EH (cell line): ENCODE measurements at regions not wholly inside any gene's neighbourhood (a gene's known extent, or its start where the extent isn't known, plus 50 kb on each side); places are given as distances from the start of the nearest gene placed in this dataset.

Experiments
- DNase-seq: peaks from one replicate; pipeline ENCODE4 v3.0.0-alpha.2; 2015; ENCODE audit warnings: low read depth

DNA sequence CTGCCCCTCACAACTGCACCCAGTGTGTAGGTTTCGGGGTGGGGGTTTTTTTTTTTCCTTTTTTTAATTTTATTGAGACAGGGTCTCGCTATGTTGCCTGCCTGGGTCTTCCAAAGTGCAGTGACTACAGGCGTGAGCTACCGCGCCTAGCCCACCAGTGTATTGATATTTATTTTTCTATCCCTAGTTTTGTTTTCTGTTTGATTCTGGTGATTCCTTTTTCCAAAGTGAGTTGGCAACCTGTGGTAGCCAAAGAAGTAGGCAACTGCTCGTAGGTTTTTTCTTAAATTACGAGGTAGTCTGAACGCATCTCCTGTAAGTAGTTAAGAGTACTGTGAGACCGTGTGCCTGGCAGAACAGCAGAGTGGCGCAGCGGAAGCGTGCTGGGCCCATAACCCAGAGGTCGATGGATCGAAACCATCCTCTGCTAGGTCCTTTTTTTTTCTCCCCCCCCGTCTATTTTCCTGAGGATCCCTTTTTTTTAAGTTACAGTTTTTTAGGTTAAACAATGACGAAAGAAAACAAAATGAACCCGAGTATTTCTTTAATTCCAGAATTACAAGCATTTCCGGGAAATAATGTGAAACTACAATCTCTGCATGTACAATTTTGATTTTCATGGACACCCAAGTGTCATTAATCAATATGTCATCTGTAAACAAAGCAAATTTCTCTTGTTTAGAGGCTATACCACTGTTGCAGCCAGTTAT lies 78.7 kb upstream of the BTN3A2 start:
- peak; percentile 74 for DNase-seq

DNA sequence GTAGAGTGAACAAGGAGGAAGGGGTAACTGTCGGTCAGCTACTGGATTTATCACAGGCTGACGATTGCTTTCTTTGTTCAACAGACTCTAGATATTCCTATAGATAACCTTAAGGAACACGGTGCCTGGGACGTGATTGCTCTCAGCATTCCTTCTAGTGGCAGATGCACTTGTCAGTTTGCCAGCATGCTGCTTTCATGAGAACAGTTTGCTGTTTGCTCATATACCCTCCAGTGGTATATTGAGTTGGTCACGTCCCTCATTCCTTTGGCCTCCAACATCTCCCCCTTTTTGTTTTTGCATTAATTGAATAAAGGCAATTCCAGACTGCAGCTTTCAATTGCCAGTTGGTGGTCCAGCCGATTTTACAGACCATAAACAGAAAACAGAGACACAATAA lies 76.8 kb upstream of the BTN3A2 start:
- no peak for DNase-seq

DNA sequence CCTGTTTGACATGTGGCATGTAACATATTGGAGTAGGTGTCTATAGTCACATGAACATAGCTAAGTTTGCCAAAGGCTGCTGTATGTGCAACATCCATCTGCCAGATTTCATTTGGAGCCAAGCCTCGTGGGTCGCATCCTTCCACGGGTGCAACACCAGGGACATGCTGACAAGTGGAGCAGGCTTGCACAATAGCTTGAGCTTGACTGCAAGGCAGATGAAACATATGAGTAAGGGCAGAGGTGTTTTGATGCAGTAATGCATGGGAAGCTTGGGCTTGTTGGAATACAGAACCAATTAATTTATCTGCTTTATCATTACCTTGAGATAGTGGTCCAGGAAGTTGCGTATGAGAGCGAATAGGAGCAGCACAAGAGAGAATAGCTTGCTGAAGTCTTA lies 74.1 kb upstream of the BTN3A2 start:
- no peak for DNase-seq

DNA sequence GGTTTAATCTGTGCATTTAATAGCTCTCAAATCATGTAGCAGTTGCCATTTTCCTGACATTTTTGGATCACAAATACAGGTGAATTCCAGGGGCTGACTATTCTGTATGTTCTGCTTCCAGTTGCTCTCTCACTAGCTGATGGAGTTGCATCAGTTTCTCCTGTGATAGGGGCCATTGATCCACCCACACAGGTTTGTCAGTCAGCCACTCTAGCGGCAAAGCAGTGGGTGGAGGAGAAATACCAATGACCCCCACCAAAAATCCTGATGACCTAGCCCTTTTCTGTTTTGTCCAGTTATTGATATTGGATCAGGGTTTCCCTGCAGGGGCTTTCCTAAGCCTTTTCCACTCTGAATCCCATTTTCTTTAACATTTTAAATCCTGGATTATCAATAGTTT lies 72.3 kb upstream of the BTN3A2 start:
- no peak for DNase-seq

DNA sequence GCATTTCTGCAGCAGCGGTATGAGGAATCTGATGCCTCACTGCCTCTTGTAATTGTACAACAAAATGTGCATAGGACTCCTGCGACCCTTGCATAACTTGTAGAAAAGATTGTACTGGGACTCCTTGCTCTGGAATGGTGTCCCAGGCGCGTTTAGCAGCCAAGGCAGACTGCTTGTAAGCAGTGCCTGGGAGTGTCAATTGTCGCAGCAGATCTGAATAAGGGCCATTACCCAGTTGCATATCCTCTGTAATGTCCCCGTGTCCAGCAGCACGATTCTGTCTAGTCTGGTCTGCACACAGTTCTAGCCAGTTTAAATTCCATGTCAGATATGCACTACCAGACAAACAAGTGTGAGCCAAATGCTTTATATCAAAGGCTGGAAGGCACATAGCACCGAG lies 70.7 kb upstream of the BTN3A2 start:
- no peak for DNase-seq

DNA sequence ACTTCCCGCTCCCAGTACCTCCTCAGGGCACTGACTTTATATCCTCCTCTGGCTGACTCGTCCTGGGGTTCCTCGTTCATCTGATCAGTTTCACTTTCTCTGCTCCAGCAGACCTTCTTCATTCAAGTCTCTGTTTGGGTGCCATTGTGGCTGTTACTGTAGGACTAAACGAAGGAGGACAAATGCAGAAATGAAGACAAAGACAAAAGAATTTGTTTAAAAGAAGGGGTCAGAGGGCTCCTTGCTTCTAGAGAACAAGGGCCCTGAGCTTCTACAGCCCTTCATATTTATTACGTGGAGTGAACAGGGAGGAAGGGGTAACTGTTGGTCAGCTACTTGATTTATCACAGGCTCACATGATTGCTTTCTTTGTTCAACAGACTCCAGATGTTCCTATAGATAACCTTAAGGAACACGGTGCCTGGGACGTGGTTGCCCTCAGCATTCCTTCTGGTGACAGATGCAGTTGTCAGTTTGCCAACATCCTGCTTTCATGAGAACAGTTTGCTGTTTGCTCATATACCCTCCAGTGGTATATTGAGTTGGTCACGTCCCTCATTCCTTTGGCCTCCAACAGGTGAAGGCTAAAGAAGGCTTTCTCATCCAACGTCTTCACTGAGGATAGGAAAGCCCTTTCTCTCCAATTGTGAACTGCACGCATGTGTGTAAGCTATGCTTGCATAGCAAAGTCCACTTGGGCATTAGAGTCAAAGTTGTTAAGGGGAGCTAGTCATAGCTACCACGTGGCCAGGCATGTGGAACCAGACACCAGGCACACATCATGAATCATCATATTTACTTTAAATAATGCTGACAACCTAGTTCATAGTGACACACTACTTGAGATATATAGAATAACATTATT lies 69.1 kb upstream of the BTN3A2 start:
- DNase-seq: peak; percentile 82

DNA sequence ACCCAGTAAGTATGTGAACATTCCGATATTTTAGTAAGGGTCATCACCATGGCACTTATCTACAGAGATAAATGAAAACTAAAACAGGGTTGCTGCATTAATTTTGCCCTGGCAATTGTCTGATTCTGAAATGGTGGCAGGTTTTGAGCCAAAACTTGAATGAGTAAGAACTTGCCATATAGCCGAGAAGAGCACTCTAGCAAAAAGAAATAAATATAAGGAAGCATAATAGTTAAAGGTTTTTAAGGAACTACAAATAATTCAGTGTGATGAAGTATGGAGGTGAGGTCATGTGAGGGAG lies 68.5 kb upstream of the BTN3A2 start:
- DNase-seq: no peak

DNA sequence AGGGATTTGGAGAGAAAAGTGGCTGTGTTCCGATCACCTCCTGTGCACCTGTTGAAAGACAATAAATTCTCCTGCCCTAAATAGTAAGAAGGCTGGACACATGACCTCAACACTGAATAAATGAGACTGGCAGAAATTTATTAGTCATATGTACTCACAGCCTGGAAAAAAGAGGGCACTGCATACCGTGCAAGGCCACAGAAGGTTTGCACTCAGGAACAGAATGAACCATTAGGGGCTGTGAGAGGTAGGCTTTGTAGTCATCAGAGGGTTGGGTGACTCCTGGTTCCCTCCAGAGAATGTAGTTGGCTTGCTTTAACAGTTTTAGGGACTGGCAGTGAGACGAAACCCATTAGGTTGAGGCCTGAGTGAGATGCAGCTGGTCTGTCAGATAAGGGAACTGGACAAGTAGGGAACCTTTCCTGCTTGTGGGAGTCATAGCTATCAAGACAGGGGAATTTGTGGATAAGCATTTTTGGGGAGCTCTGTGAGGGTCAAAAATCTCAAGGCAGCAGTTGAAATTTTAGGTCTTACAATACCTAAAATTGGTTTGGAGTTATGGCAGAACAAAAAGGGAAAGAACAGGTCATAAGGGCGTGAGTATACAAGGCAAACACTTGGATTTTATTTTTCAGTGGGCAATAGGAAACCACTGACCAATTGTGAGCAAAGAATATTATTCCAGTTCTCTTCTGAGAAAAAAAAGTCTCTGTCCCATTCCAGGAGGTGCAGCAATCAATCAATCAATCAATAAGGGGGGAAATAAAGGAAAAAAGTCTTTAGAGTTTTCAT lies 67.9 kb upstream of the BTN3A2 start:
- peak; percentile 38 for DNase-seq

DNA sequence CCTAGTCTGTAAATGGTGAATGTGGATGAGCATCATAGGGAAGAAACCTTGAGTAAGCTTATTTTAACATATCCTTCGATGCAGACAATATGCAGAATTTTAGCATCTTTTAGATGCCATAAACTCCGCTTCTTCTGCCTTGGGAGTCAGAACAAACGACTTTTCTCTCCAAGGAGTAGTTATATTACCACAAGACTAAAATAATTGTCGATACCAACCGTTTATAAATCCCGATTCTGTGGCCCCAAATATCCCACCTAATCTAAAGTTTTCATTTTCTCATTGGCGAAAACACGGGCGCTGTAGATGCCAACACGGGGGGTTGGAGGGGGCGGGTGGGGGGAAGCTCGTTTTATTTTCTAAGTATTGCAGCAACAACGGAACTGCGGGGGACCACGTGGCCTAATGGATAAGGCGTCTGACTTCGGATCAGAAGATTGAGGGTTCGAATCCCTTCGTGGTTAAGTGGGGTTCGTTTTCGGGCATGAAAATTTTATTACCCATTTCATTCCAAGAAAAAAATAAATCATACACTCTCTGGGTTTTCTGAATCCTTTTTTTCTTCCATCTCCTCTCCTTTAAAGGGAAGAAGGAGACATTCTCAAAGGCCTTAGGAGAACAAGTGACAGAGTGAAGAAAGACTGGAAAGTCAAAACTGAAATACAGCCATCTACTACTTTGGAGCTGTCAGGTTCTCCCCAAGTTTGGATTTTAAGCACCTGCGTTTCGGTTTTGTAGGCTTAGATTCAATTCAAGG lies 65.5 kb upstream of the BTN3A2 start:
- DNase-seq: peak; percentile 9

DNA sequence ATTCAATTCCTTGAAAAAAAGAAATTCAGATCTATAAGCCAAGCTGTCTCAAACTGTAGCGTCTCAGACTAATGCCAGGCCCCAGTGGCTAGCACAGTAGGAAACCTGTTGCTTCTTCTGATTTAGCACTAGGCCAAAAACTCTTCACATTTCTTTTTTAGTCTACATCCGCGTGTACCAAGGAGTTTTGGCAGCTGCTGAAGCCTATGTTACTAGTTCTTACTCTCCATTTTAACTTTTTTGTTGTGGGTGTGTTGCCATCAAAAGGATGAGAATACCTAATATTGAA lies 65.0 kb upstream of the BTN3A2 start:
- DNase-seq: no peak

DNA sequence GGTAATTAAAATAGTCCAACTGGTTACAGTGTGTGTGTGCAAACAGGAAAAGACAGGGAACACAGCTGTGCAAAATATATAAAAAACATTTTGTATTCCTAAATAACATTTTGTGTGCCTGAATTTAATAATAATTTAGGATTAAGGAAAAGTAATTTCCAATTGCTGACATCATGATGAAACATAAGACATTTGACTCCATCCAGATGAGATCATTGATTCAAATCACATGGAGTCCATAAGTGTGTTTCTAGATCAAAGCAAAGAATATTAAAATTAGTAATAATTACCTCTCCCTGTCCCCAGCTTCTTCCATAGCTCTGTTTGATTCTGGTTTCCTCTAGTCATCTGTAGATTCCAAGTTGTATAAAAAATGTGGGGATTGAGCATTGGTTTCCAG lies 64.6 kb upstream of the BTN3A2 start:
- DNase-seq: no peak

DNA sequence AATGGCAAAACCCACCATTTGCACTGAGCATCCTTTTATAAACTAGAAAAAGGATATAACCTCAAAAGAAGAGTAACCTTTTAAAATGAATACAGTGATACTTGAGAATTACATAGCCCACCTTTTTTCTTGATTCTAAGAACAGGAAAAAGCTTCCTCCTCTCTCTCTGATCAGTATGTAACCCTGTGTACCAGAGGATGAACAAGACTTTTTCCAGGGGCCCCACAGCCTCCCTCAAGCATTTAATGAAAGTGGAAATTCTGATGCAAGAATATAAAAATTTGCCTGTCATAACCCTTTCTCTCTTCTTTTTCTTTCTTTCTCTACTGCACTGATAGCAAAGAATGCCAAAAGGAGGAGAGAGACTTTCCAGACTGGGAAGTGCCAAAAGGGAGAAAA lies 64.2 kb upstream of the BTN3A2 start:
- DNase-seq: no peak

DNA sequence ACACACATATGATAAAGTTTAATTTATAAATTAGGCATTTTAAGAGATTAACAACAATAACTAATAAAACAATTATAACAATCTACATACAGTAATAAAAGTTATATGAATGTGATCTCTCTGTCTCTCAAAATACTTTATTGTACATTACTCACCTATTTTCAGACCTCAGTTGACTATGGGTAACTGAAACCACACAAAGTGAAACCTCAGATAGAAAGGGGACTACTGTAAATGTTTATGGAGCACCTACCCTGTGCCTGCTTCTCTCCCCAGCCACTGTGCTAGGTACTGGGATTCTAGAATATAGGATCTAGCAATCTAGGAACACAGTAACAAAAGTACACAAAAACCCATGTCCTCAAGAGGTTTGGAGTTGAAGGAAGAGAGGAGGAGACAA lies 63.4 kb upstream of the BTN3A2 start:
- no peak for DNase-seq

DNA sequence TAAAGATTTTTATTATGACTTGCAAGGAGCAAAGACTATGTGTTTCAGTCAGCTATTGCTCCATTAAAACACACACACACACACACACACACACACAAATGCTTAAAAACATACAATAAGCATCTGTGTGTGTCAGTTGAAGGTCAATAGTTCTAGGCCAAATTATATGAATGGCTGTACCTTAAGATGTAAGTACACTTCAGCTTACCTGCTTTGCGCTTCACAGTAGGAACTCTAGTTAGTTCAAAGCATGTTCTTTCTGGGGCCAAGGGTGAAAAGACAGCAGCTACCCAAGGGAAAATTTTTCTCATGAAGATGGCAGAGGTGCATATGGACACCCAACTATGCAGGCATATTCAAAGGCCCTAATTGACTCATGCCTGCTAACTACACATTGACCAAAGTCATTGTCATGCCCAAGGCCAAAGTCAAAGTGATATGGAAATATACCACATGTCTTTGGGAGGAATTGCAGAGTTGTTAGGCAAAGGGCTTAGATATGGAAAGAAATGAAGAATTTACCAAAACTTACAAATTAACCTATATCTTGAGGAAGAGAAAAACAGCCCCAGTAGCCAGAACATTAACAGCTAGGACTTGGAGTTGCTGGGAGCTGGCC lies 61.9 kb upstream of the BTN3A2 start:
- no peak for DNase-seq

DNA sequence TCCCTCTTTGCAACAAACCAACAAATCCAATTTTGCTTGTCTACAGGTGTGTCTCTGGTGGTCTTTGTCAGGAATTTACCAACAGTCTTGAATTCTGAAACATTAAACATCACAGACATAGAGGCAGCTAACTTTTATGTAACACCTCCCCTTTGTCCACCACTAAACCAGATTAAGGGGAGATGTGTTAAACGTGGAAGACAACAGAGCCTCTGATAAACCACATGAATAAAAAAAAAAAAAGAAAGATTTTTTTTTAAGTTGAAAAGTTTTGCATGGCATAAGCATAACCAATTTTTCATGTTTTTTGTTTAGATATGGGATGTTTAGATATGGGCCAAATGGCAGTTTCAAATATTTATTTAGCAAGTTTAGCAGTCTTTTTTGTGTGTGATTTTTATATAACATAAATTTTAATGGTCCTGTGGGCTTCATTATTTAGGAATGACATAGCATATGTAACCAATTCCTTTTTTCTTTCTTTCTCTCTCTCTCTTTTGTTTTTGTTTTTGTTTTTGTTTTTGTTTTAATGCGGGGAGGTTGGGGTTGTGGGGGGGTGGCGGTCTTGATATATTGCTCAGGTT lies 60.7 kb upstream of the BTN3A2 start:
- no peak for DNase-seq

DNA sequence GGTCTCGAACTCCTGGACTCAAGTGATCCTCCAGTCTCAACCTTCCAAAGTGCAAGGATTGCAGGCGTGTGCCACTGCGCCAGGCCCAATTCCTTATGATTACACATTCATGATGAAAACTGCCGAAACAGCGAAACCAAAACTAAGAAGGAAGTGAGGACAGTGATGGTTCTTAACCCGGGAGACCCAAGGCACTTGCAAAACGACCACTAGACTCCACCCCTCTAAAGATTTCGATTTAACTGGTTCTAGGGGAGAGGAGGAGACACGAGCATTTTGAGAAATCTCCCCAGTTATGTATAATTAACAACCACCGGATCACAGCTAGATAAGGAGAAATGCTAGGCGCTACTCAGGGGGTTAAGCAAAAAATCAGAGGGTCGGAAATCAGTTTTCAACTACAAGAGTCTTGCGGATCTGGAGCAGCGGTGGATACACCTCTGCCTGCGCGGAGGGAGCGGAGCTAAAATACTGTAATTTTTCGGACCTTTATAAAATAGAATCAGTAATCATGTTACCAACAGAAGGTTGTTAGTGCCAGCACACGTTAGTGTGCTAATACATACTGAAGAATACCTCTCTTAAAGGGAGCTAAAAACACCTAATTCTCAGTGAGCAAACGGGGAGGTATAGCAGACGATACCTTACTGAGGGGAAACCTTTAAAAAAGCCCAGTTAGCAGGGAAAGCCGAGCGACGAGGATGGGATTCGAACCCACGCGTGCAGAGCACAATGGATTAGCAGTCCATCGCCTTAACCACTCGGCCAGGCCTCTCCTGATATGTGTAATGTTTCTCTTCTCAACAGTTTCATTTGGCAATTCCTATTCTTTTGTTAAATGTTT lies 60.0 kb upstream of the BTN3A2 start:
- DNase-seq: peak; percentile 83

DNA sequence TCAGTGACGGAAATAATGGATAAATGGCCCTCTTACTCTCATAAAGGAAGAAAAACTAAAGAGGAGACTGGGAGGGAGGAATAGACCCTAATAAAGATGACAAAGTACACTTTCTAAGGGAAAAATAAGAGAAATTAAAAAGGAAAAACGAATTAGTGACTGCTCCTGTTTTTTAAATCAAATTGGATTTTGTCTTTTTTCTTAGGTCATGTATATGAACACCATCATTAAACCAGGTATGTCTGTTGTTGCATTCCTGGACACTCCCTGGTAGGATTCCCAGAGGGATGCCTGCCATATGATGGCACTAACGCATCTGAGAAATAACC lies 59.4 kb upstream of the BTN3A2 start:
- DNase-seq: no peak

DNA sequence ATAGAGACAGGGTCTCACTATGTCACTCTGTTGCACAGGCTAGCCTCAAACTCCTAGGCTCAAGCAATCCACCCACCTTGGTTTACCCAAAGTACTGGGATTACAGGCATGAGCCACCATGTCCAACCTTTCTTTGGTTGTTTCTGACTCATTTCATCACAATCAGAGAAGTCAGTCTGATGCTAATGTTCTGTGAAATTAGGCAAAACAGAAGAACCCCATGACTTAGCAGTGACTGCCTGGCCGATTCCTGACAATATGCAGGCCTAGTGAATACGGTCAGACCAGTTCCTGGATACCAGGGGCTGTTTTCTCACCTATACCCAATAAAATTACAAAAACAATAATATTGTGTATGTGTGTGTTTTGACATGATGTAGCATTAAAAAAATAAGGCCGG lies 58.8 kb upstream of the BTN3A2 start:
- no peak for DNase-seq

DNA sequence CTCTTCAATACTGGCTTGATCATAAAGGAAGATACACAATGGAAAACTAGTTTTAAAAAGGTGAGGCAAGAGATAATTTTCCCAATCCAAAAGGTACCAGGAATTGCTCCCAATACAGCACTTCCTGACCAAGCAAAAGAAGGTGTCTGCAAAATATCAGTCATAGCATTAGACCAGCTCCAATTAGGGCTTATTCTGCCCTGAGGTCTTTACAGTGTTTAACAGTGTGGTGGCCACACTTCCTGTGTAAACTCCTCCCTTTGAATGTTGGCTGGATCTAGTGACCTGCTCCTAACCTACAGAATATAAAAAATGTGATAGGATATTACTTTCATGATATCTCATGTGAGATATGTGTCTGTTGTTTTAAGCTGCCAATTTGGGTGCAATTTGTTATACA lies 57.1 kb upstream of the BTN3A2 start:
- DNase-seq: peak; percentile 60

DNA sequence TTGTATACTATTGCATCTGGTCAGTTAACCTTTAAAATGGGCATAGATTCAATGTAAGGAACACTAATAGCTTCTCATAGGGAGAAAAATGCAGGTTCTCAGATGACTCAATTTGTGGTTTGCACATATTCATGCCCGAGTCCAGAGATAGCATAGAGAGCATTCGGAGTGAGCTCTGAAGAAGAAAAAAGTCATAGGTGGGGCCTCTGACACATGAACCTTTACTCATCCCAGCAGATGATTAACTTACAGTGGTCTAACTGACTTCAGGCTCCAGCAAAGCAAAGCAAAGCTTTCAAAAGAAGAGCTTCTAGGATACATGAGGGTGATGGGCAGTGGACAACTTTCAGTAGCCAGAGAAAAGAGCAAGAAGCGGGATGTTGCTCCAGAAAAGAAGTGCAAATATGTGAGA lies 55.3 kb upstream of the BTN3A2 start:
- DNase-seq: peak; percentile 89

DNA sequence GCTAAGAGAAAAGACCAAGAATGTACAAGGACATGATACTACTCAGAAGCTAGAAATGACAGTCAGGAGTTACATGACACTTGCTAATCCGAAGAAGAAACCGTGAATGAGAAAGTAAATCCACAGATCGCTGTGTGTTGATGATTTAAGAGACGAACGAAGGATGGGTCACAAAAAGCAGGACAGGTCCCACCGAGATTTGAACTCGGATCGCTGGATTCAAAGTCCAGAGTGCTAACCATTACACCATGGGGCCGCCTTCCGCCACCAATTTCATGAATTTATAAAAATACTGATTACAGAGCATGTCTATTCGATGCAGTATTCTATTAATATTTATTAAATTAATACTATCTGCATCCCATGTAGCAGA lies 54.0 kb upstream of the BTN3A2 start:
- peak; percentile 66 for DNase-seq
